Activated T-cell treated with anti-CD3 and anti-CD28 coated beads, Interleukin-2, amount 50 U/mL, for 72 hours (primary cell): ENCODE measurements at regions not wholly inside any gene's neighbourhood (a gene's known extent, or its start where the extent isn't known, plus 50 kb on each side); places are given as distances from the start of the nearest gene placed in this dataset.
A peak's percentile ranks its signal among the peaks of the same experiment; 100 is the strongest.

ENCODE experiments used
- ATAC-seq, 2 donors: fragments of 150-1000 bp; cut with Tn5 transposase; replicated peaks in 1 of 2; 2 replicates each; pipeline ENCODE4 v1.10.0; 2021; ENCODE audit warnings: moderate library complexity in 2 of 2, mild to moderate bottlenecking in 1 of 2
- DNase-seq, 2 donors: peaks; one replicate each; pipeline ENCODE4 v3.0.0; 2021 to 2022; ENCODE audit warnings: mixed read lengths in 1 of 2
- H3K27ac Mint-ChIP-seq: one replicate; pipeline ENCODE4 v1.8.0; 2022; ENCODE audit warnings: mild to moderate bottlenecking, moderate library complexity, mixed read lengths
- H3K27me3 Mint-ChIP-seq: one replicate; pipeline ENCODE4 v1.8.0; 2022; ENCODE audit warnings: low read depth, mixed read lengths
- H3K36me3 Mint-ChIP-seq, 2 donors: one replicate each; pipeline ENCODE4 v1.8.0; 2022; ENCODE audit warnings: mixed read lengths in 2 of 2, mild to moderate bottlenecking in 1 of 2; ENCODE audit not compliant: insufficient read depth in 2 of 2
- H3K4me1 Mint-ChIP-seq: one replicate; pipeline ENCODE4 v1.8.0; 2022; ENCODE audit warnings: low read depth, mixed read lengths
- H3K4me3 Mint-ChIP-seq, 2 donors: one replicate each; pipeline ENCODE4 v1.8.0; 2022; ENCODE audit warnings: mild to moderate bottlenecking in 2 of 2, mixed read lengths in 2 of 2, moderate library complexity in 2 of 2
- H3K9me3 Mint-ChIP-seq, 2 donors: one replicate each; pipeline ENCODE4 v1.8.0; 2022; ENCODE audit warnings: mixed read lengths in 2 of 2

GRCh38 chr12:107484941-107485340 lies 200.7 kb upstream of the PWP1 start:
- H3K4me3 Mint-ChIP-seq = no peak overlapping the region
- no peaks in the 10 kb centered on the region for H3K27me3 Mint-ChIP-seq
- no peak overlapping the region for H3K27ac Mint-ChIP-seq
- H3K9me3 Mint-ChIP-seq = no peaks in the 10 kb centered on the region
- ATAC-seq (no peak), DNase-seq (no peak)
- H3K36me3 Mint-ChIP-seq = no peaks in the 10 kb centered on the region
- H3K4me1 Mint-ChIP-seq = peaks cover 33% of the 10 kb centered on the region

DNA sequence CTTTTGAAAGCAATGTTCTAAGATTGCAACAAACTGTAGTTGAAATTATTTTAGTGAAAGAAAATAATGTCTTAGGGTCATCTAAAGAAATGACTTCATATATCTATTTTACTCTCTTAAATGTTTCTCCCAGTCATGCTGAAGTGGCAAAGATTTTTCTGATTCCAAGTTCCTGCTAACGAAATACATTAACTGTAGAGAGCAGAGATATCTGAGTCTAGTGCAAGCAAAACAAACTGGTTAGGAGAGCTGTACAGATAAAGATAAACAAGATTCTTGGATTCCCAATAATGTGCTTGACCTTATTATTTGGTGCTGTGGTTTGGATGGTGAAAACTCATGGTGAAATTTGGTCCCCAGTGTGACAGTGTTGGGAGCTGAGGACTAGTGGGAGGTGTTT lies 199.9 kb upstream of the PWP1 start:
- Mint-ChIP-seq H3K9me3 (no peaks in the 10 kb centered on the region), H3K27ac (no peak overlapping the region), H3K4me3 (no peak overlapping the region), H3K4me1 (peaks cover 33% of the 10 kb centered on the region), H3K27me3 (no peaks in the 10 kb centered on the region), H3K36me3 (no peaks in the 10 kb centered on the region)
- ATAC-seq = no peak
- no peak for DNase-seq

- Mint-ChIP-seq H3K36me3 (no peaks in the 10 kb centered on the region), H3K27ac (no peak overlapping the region), H3K4me3 (no peak overlapping the region), H3K9me3 (no peaks in the 10 kb centered on the region), H3K4me1 (peaks cover 37% of the 10 kb centered on the region), H3K27me3 (no peaks in the 10 kb centered on the region)
- no peak for DNase-seq
- no peak for ATAC-seq
Measured at GRCh38 chr12:107486140-107486892, 199.3 kb upstream of the PWP1 start.

DNA sequence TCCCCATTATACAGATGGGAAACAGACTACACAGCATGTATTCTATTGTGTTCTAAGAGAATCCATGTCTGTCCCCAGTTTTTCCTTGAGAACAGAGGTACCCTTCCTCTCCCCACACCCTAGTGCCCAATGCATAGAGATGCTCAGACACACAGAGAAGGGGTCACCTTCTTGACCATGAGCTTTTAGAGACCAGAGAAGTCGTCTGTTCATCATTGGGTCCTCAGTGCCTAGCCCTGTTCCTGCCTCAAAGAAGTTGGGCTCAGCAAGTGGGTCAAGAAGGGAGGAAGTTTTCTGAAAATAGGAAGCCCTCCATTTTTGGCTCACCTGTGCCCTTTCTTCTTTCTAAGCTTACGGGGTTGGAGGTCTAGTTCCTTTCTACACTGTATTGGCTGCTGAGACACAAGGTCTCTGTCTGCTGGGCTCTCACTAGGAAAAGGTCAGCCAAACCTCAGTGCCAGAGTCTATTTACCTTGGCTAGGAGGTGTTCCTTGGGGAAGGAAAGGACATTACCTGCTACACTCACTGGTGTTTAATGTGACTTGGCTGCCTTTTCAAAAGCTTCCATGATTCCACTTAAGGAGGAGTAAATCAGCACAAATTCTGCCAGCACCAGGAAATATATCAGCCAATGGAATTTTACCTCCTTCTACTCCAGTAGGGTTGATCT lies 198.5 kb upstream of the PWP1 start:
- H3K27me3 Mint-ChIP-seq = no peaks in the 10 kb centered on the region
- H3K4me3 Mint-ChIP-seq = no peak overlapping the region
- H3K9me3 Mint-ChIP-seq = no peaks in the 10 kb centered on the region
- H3K36me3 Mint-ChIP-seq = no peaks in the 10 kb centered on the region
- no peak for DNase-seq
- peaks cover 44% of the 10 kb centered on the region for H3K4me1 Mint-ChIP-seq
- no peak overlapping the region for H3K27ac Mint-ChIP-seq
- no peak for ATAC-seq

DNA sequence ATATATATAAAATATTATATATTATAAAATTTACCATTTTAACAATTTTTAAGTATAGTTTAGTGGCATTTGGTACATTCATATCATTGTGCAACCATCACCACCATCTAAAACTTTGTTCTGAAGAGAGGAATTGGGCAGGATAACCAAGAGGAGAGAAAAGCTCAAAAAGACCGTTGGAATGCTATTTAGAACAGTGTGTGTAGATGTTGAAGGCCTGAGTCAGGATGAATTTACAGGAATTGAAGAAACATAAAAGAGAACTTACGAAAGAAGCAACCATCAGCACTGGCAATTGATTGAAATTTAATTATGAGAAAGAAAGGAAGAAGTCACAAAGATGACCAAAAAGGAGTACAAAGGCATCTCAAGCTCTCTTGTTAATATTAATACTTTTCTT lies 196.9 kb upstream of the PWP1 start:
- H3K27me3 Mint-ChIP-seq = no peaks in the 10 kb centered on the region
- no peak overlapping the region for H3K27ac Mint-ChIP-seq
- H3K36me3 Mint-ChIP-seq = no peaks in the 10 kb centered on the region
- no peak overlapping the region for H3K4me3 Mint-ChIP-seq
- peaks cover 54% of the 10 kb centered on the region for H3K4me1 Mint-ChIP-seq
- no peak for ATAC-seq
- DNase-seq = no peak
- no peaks in the 10 kb centered on the region for H3K9me3 Mint-ChIP-seq

DNA sequence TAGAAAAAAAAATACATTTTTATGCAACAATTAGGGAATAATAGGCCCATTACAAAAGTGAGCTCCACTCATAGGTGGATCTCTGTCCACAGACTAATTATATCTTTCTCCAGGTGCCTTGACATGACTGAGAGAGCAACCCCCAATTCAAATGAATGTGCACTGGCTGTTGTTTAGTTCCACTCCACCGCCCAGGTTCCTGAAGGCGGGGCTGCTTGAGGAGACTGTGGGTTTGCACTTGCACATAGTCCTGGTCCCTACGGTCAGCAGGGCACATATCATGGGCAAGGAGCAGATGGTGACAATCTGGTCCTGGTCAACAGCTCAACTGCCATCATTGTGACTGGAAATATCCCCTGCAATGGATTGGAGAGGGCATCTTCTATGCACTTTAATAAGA lies 195.6 kb upstream of the PWP1 start:
- no peaks in the 10 kb centered on the region for H3K36me3 Mint-ChIP-seq
- peaks cover 45% of the 10 kb centered on the region for H3K4me1 Mint-ChIP-seq
- no peak for ATAC-seq

GRCh38 chr12:107491856-107492255 lies 193.7 kb upstream of the PWP1 start:
- H3K27me3 Mint-ChIP-seq = no peaks in the 10 kb centered on the region
- peaks cover 34% of the 10 kb centered on the region for H3K4me1 Mint-ChIP-seq
- no peak overlapping the region for H3K27ac Mint-ChIP-seq
- H3K36me3 Mint-ChIP-seq = peaks cover 0 to under 1% of the 10 kb centered on the region in 2 donors
- peaks cover 0 to under 1% of the 10 kb centered on the region in 2 donors for H3K9me3 Mint-ChIP-seq
- ATAC-seq (no peak), DNase-seq (no peak)
- H3K4me3 Mint-ChIP-seq = no peak overlapping the region

More for the DNA sequence above, 195.6 kb upstream of the PWP1 start:
- no peak for DNase-seq
- Mint-ChIP-seq H3K9me3 (no peaks in the 10 kb centered on the region), H3K27me3 (no peaks in the 10 kb centered on the region), H3K27ac (no peak overlapping the region), H3K4me3 (no peak overlapping the region)

GRCh38 chr12:107492393-107493134 lies 193.0 kb upstream of the PWP1 start:
- peaks cover 4 to 7% of the 10 kb centered on the region in 2 donors for H3K9me3 Mint-ChIP-seq
- H3K27me3 Mint-ChIP-seq = no peaks in the 10 kb centered on the region
- H3K4me3 Mint-ChIP-seq = peak overlapping the region; percentile 38 to 54
- peaks cover 29% of the 10 kb centered on the region for H3K4me1 Mint-ChIP-seq
- no peak for DNase-seq
- peaks cover 2 to 7% of the 10 kb centered on the region in 2 donors for H3K36me3 Mint-ChIP-seq
- no peak for ATAC-seq
- H3K27ac Mint-ChIP-seq = no peak overlapping the region

DNA sequence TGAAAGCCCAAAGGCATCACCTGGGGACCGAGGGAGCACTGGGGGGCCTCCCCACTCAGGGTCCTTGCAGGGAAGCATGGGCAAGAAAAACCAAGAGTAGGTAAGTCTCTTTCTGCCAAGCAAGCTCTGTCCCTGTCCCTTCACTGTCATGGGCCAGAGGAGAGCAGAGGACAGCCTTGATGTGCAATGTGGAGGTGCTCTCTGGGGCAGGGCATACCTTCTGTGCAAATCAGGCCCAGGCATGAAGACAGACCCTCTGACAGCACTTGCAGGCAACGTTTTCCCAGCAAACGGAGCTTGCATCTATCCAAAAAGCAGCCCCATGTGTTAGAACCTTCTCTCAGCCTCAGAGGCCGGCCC lies 192.5 kb upstream of the PWP1 start:
- Mint-ChIP-seq H3K4me1 (peaks cover 24% of the 10 kb centered on the region), H3K9me3 (peaks cover 4 to 7% of the 10 kb centered on the region in 2 donors), H3K27ac (no peak overlapping the region), H3K36me3 (peaks cover 2 to 7% of the 10 kb centered on the region in 2 donors), H3K27me3 (no peaks in the 10 kb centered on the region), H3K4me3 (no peak overlapping the region)
- DNase-seq (no peak), ATAC-seq (no peak)

DNA sequence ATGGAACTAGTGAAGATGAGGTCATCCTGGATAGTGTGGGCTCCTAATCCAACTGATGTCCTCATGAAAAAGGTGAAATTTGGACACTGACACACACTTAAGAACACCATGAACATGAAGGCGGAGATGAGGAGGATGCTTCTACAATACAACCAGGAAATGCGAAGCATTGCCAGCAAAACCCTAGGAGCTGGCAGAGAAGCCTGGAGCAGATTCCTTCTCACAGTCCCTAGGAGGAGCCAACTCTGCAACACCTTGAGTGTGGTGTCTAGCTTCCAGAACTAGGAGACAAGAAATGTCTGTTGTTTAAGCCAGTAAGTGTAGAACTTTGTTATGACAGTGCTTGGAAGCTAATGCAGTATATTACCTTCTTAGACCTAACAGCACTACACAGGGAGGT lies 191.9 kb upstream of the PWP1 start:
- Mint-ChIP-seq H3K4me1 (peaks cover 21% of the 10 kb centered on the region), H3K9me3 (peaks cover 4 to 7% of the 10 kb centered on the region in 2 donors), H3K4me3 (no peak overlapping the region), H3K27ac (no peak overlapping the region), H3K27me3 (no peaks in the 10 kb centered on the region), H3K36me3 (peaks cover 2 to 7% of the 10 kb centered on the region in 2 donors)
- no peak for ATAC-seq
- DNase-seq = no peak

DNA sequence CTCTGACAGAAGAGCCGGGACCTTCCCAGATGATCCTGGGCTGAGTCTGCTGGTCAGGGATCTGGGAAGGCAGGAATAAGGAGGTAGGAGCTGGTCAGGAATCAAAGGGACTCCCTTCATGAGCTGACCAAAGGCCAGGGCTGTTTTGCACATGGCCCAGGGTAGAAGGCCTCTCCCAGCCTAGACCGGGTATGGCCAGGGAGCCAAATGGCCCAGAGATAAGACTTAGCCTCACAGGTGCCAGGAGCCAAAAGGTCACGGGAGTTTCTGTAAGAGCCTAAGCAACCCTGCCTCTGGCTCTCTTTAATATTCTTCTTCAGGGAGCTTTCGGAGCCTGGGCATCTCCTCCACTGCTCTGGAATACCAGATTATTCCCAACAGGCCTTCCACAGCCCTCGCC lies 191.3 kb upstream of the PWP1 start:
- H3K4me3 Mint-ChIP-seq = no peak overlapping the region
- peaks cover 4 to 7% of the 10 kb centered on the region in 2 donors for H3K9me3 Mint-ChIP-seq
- DNase-seq (no peak), ATAC-seq (no peak)
- no peaks in the 10 kb centered on the region for H3K27me3 Mint-ChIP-seq
- peaks cover 21% of the 10 kb centered on the region for H3K4me1 Mint-ChIP-seq
- peaks cover 2 to 7% of the 10 kb centered on the region in 2 donors for H3K36me3 Mint-ChIP-seq
- H3K27ac Mint-ChIP-seq = no peak overlapping the region

GRCh38 chr12:107495604-107496003 lies 190.0 kb upstream of the PWP1 start:
- DNase-seq (no peak), ATAC-seq (no peak)
- H3K27me3 Mint-ChIP-seq = no peaks in the 10 kb centered on the region
- H3K4me1 Mint-ChIP-seq = peaks cover 24% of the 10 kb centered on the region
- H3K4me3 Mint-ChIP-seq = no peak overlapping the region
- peaks cover 4 to 7% of the 10 kb centered on the region in 2 donors for H3K9me3 Mint-ChIP-seq
- no peak overlapping the region for H3K27ac Mint-ChIP-seq
- peaks cover 2 to 7% of the 10 kb centered on the region in 2 donors for H3K36me3 Mint-ChIP-seq

DNA sequence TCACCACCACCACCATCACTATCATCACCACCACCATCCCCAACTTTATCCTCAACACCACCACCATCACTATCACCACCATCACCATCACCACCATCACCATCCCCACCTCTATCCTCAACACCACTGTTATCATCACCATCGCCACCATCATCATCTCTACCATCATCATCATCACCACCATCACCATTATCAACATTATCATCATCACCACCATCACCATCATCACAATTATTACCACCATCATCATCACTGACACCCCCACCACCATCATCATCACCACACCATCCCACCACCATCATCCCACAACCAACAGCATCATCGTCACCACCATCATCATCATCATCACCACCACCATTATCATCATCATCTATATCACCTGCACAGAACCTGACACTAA lies 188.4 kb upstream of the PWP1 start:
- Mint-ChIP-seq H3K4me3 (no peak overlapping the region), H3K4me1 (peaks cover 28% of the 10 kb centered on the region), H3K36me3 (peaks cover 4 to 7% of the 10 kb centered on the region in 2 donors), H3K27ac (no peak overlapping the region), H3K27me3 (no peaks in the 10 kb centered on the region), H3K9me3 (peaks cover 5 to 7% of the 10 kb centered on the region in 2 donors)
- DNase-seq = no peak
- no peak for ATAC-seq
